K562 (cell line): ENCODE measurements at regions not wholly inside any gene's neighbourhood (a gene's known extent, or its start where the extent isn't known, plus 50 kb on each side); places are given as distances from the start of the nearest gene placed in this dataset.

Experiments
- ATAC-seq: fragments of 200-7000 bp; cut with Tn5 transposase; 3 replicates; pipeline ENCODE4 v1.9.1; 2020; ENCODE audit warnings: moderate library complexity
- BruUV-seq: library from RNA; stranded (reverse); fragments of 400-500 nt; replicated peaks from 2 replicates; lab custom pipeline; 2021; lab: Mats Ljungman, UMichigan
- CTCF ChIA-PET: fragments of 300-600 bp; formaldehyde crosslinking; extraction: SDS; loops from one replicate; lab custom pipeline; 2021; ENCODE audit warnings: low intra/inter-chr PET ratio; lab: Yijun Ruan, JAX
- POLR2A ChIA-PET: fragments of 300-600, 350-650 bp; sonication (Branson Sonifier 250); formaldehyde crosslinking; extraction: SDS; loops from one replicate; lab custom pipeline; 2021; ENCODE audit warnings: antibody characterized with exemption, inconsistent platforms; lab: Yijun Ruan, JAX
- DNase-seq, 4 experiments: peaks; one replicate each; pipeline versions ENCODE4 v3.0.0 to v3.0.0-alpha.2; 2011 to 2018; ENCODE audit warnings: low spot score in 3 of 4, mixed read lengths in 3 of 4; ENCODE audit errors: extremely low read depth in 1 of 4
- FAIRE-seq: peaks from 2 replicates; lab custom pipeline; 2011; peaks lifted over from hg19 to GRCh38; lab: Jason Lieb, UNC
- H2AFZ ChIP-seq: 2 replicates; pipeline ENCODE4 v1.6.0; 2011; ENCODE audit warnings: low read depth, low read length, control low read depth, inconsistent platforms
- H3K27ac ChIP-seq: fragments of 200-600 bp; 3 replicates; pipeline ENCODE4 v1.8.0; 2011; ENCODE audit warnings: low read depth, mild to moderate bottlenecking, control low read depth, inconsistent platforms, low read length, moderate library complexity, mixed read lengths; ENCODE audit errors: extremely low read depth
- H3K27me3 ChIP-seq, 2 experiments: fragments of 300-600 bp in 1 of 2; 2 replicates in 1 of 2; 3 replicates in 1 of 2; pipeline versions ENCODE4 v1.6.0 to v1.8.0; 2011; ENCODE audit warnings: inconsistent platforms in 2 of 2, low read length in 2 of 2, mild to moderate bottlenecking in 1 of 2, mixed read lengths in 1 of 2, moderate library complexity in 1 of 2; ENCODE audit not compliant: control insufficient read depth in 2 of 2, insufficient read depth in 2 of 2
- H3K36me3 ChIP-seq: fragments of 300-600 bp; 3 replicates; pipeline ENCODE4 v1.8.0; 2011; ENCODE audit warnings: mild to moderate bottlenecking, low read length, inconsistent platforms; ENCODE audit not compliant: control insufficient read depth, insufficient read depth
- H3K4me1 ChIP-seq, 2 experiments: fragments of 200-600 bp in 1 of 2; replicated peaks in 1 of 2; 2 replicates in 1 of 2; 3 replicates in 1 of 2; pipeline versions ENCODE4 v1.5.1 to v1.8.0; 2011; ENCODE audit warnings: inconsistent platforms in 2 of 2, low read length in 2 of 2, mild to moderate bottlenecking in 1 of 2, mixed read lengths in 1 of 2, moderate library complexity in 1 of 2; ENCODE audit not compliant: control insufficient read depth in 2 of 2, insufficient read depth in 2 of 2
- H3K4me2 ChIP-seq: 2 replicates; pipeline ENCODE4 v1.6.1; 2011; ENCODE audit warnings: low read length, control low read depth, inconsistent platforms, mixed read lengths; ENCODE audit not compliant: insufficient read depth
- H3K4me3 ChIP-seq: fragments of 200-600 bp; sonication (generic), shearing (Covaris generic); 2 replicates; pipeline ENCODE4 v1.5.1; 2016; ENCODE audit warnings: control low read depth, inconsistent platforms
- H3K79me2 ChIP-seq: fragments of 200-600 bp; 3 replicates; pipeline ENCODE4 v1.8.0; 2011; ENCODE audit warnings: low read length, inconsistent platforms; ENCODE audit not compliant: control insufficient read depth, insufficient read depth
- H3K9ac ChIP-seq, 2 experiments: 2 replicates each; pipeline versions ENCODE4 v1.6.0 to v1.6.1; 2011; ENCODE audit warnings: low read depth in 2 of 2, low read length in 2 of 2, control low read depth in 1 of 2, inconsistent platforms in 1 of 2, mild to moderate bottlenecking in 1 of 2, mixed read lengths in 1 of 2; ENCODE audit not compliant: insufficient read depth in 1 of 2
- H3K9me1 ChIP-seq: one replicate; pipeline ENCODE4 v1.6.0; 2011; ENCODE audit warnings: inconsistent platforms, mild to moderate bottlenecking, low read length, moderate library complexity; ENCODE audit not compliant: control insufficient read depth, insufficient read depth
- H3K9me3 ChIP-seq: replicated peaks from 2 replicates; pipeline ENCODE4 v1.5.1; 2011; ENCODE audit warnings: low read depth, low read length, inconsistent platforms; ENCODE audit not compliant: control insufficient read depth, insufficient read depth
- H4K20me1 ChIP-seq: replicated peaks from 2 replicates; pipeline ENCODE4 v1.6.1; 2011; ENCODE audit warnings: low read length, inconsistent platforms, mixed read lengths; ENCODE audit not compliant: control insufficient read depth, insufficient read depth
- ADNP ChIP-seq: fragments of 200-800 bp; sonication (Bioruptor generic); IDR thresholded peaks from 2 replicates; pipeline ENCODE4 v1.6.1; 2016; ENCODE audit warnings: missing genetic modification characterization, missing compliant biosample characterization
- CBFA2T3 ChIP-seq: fragments of 450-650 bp; IDR thresholded peaks from 2 replicates; pipeline ENCODE4 v1.6.1; 2017
- MCM7 ChIP-seq, 2 experiments: fragments of 450-650 bp; IDR thresholded peaks; 2 replicates each; pipeline ENCODE4 v1.6.1; 2016 to 2018
- POLR2G ChIP-seq: fragments of 200-400 bp; formaldehyde crosslinking; IDR thresholded peaks from 2 replicates; pipeline ENCODE4 v1.6.1; 2017; ENCODE audit warnings: low read depth, mild to moderate bottlenecking, antibody characterized with exemption, low read length, moderate library complexity
- RBM14 ChIP-seq: fragments of 200-400 bp; formaldehyde crosslinking; IDR thresholded peaks from 2 replicates; pipeline ENCODE4 v1.6.1; 2018; ENCODE audit warnings: low read depth, mild to moderate bottlenecking, low read length, moderate library complexity, borderline replicate concordance; ENCODE audit not compliant: insufficient read depth
- SMAD2 ChIP-seq: fragments of 150-350 bp; IDR thresholded peaks from 2 replicates; pipeline ENCODE4 v1.6.1; 2014; ENCODE audit warnings: low read depth, mild to moderate bottlenecking, low read length
- U2AF2 ChIP-seq: fragments of 200-400 bp; formaldehyde crosslinking; optimal IDR thresholded peaks from 2 replicates; pipeline ENCODE3; 2017; ENCODE audit warnings: low read depth, mild to moderate bottlenecking, low read length
- ZZZ3 ChIP-seq: fragments of 450-650 bp; IDR thresholded peaks from 2 replicates; pipeline ENCODE4 v1.6.1; 2016; ENCODE audit warnings: antibody characterized with exemption, mild to moderate bottlenecking, moderate library complexity
- WGBS: fragments of 100-300 bp; shearing (Covaris generic); methylation state at CpG from one replicate; pipeline ENCODE4 v1.1.6; 2016; ENCODE audit warnings: low coverage, mixed read lengths; ENCODE audit not compliant: insufficient coverage; ENCODE audit errors: missing lambda C conversion rate; 5-methylcytosine and 5-hydroxymethylcytosine counted together
- in situ Hi-C: fragments of 300-500 bp; cut with MboI; formaldehyde crosslinking; loops from 4 replicates; pipeline ENCODE4 v1.15.0; 2018; ENCODE audit warnings: inconsistent platforms, mixed read lengths
- intact Hi-C: fragments of 100-400 bp; cut with micrococcal nuclease; formaldehyde crosslinking; loops from 2 replicates; pipeline ENCODE4 v1.14.2; 2022
- TF ChIP-seq, protein P1 (sequence below): fragments of 450-650 bp; IDR thresholded peaks from 2 replicates; pipeline ENCODE4 v1.6.1; 2016; ENCODE audit warnings: antibody characterized with exemption
- TF ChIP-seq, protein P2 (sequence below): fragments of 450-650 bp; IDR thresholded peaks from 2 replicates; pipeline ENCODE4 v1.6.1; 2016; ENCODE audit warnings: missing biosample characterization, missing genetic modification characterization

DNA sequence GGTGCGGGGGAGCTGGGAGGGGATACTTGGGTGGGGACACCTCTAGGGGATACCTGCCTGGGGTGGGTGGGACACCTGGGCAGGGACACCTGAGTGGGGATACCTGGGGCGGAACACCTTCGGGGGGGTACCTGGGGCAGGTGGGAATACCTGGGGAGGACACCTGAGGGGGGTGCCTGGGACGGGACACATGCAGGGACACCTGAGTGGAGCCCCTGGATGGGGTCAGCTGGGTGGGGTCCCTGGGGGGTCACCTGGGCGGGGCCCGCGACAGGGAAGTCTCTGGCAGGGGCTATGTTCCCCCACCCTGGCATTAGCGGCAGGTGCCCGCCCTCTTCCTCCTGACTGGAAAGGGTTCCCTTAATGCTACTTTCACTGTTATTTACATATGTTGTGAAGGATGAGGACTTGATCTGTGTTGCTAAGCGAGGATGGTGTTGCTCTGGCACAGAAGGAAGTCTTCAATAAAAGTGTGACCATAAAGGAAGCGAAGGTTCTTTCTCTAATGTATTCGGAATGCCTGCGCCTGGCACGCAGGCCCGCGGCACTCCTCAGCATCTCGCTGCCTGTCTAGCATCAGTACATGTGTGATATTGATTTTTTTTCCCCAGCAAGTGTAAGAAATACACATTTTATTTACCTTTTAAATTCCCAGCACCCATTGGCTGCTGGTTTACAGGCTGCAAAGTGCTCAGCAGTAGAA lies 801.7 kb downstream of the BRD1 start:
- Histone ChIP-seq H3K36me3 (no peaks in the 10 kb centered on the region), H4K20me1 (no peaks in the 10 kb centered on the region), H3K9ac (no peak overlapping the region), H3K4me2 (no peak overlapping the region), H3K4me3 (no peak overlapping the region), H3K79me2 (no peaks in the 10 kb centered on the region), H3K27me3 (peaks cover 0 to 18% of the 10 kb centered on the region in 2 experiments; a peak in 2 of 5 replicates), H3K9me1 (no peaks in the 10 kb centered on the region), H3K27ac (no peak overlapping the region), H3K4me1 (no peaks in the 10 kb centered on the region), H2AFZ (no peak overlapping the region), H3K9me3 (no peaks in the 10 kb centered on the region)
- in situ Hi-C loops = loop anchor here (25.0 kb wide), 1 partner anchor 286 kb away; no protein-coding TSS in a partner anchor
- no TSS peak for BruUV-seq
- FAIRE-seq = no peak
- intact Hi-C loops = no loop called here
- no peak for DNase-seq
- 7% methylated on average over 6 of the region's 17 CpGs for WGBS
- POLR2A ChIA-PET = no interaction called here
- no peak for TF ChIP-seq POLR2G
- TF ChIP-seq RBM14 = no peak
- TF ChIP-seq, protein P1, sequence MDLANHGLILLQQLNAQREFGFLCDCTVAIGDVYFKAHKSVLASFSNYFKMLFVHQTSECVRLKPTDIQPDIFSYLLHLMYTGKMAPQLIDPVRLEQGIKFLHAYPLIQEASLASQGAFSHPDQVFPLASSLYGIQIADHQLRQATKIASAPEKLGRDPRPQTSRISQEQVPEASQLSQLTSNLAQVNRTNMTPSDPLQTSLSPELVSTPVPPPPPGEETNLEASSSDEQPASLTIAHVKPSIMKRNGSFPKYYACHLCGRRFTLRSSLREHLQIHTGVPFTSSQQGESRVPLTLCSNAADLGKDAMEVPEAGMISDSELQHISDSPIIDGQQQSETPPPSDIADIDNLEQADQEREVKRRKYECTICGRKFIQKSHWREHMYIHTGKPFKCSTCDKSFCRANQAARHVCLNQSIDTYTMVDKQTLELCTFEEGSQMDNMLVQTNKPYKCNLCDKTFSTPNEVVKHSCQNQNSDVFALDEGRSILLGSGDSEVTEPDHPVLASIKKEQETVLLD = no peak
- TF ChIP-seq U2AF2 = no peak
- TF ChIP-seq CBFA2T3 = no peak
- TF ChIP-seq, protein P2, sequence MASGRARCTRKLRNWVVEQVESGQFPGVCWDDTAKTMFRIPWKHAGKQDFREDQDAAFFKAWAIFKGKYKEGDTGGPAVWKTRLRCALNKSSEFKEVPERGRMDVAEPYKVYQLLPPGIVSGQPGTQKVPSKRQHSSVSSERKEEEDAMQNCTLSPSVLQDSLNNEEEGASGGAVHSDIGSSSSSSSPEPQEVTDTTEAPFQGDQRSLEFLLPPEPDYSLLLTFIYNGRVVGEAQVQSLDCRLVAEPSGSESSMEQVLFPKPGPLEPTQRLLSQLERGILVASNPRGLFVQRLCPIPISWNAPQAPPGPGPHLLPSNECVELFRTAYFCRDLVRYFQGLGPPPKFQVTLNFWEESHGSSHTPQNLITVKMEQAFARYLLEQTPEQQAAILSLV (tag) = no peak
- TF ChIP-seq ZZZ3 = no peak
- TF ChIP-seq MCM7 (IDR thresholded peaks at IDR 0.05) = no peak
- TF ChIP-seq ADNP (tag) = no peak
- TF ChIP-seq SMAD2 = no peak
- CTCF ChIA-PET = no interaction called here
- no peak for ATAC-seq
